Prostate gland (tissue), 2 donors: ENCODE measurements at regions not wholly inside any gene's neighbourhood (a gene's known extent, or its start where the extent isn't known, plus 50 kb on each side); places are given as distances from the start of the nearest gene placed in this dataset.

Experiments
- POLR2A ChIP-seq: fragments of 450-650 bp; IDR thresholded peaks from one replicate; pipeline ENCODE4 v1.6.1; 2016; ENCODE audit warnings: antibody characterized with exemption, mild to moderate bottlenecking
- TF ChIP-seq, protein P1 (sequence below), 4 experiments: fragments of 200-600 bp in 2 of 4; fragments of 450-650 bp in 2 of 4; sonication (generic) in 2 of 4; IDR thresholded peaks; 1 replicate in 3 of 4; 2 replicates in 1 of 4; pipeline ENCODE4 v1.5.1; 2016 to 2019; ENCODE audit warnings: antibody characterized with exemption in 4 of 4, mild to moderate bottlenecking in 2 of 4, moderate library complexity in 2 of 4

- no peak for TF ChIP-seq POLR2A
- TF ChIP-seq, protein P1, sequence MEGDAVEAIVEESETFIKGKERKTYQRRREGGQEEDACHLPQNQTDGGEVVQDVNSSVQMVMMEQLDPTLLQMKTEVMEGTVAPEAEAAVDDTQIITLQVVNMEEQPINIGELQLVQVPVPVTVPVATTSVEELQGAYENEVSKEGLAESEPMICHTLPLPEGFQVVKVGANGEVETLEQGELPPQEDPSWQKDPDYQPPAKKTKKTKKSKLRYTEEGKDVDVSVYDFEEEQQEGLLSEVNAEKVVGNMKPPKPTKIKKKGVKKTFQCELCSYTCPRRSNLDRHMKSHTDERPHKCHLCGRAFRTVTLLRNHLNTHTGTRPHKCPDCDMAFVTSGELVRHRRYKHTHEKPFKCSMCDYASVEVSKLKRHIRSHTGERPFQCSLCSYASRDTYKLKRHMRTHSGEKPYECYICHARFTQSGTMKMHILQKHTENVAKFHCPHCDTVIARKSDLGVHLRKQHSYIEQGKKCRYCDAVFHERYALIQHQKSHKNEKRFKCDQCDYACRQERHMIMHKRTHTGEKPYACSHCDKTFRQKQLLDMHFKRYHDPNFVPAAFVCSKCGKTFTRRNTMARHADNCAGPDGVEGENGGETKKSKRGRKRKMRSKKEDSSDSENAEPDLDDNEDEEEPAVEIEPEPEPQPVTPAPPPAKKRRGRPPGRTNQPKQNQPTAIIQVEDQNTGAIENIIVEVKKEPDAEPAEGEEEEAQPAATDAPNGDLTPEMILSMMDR (IDR thresholded peaks at IDR 0.05) = no peak
These were observed 500.7 kb upstream of the GBE1 start for GRCh38 chr3:82262193-82262592.
